GM23248 (cell line): ENCODE measurements at regions not wholly inside any gene's neighbourhood (a gene's known extent, or its start where the extent isn't known, plus 50 kb on each side); places are given as distances from the start of the nearest gene placed in this dataset.

ENCODE experiments used
- EZH2 ChIP-seq: fragments of 200-600 bp; sonication (generic); IDR thresholded peaks from 2 replicates; pipeline ENCODE4 v1.6.1; 2018; ENCODE audit warnings: antibody characterized with exemption, mild to moderate bottlenecking; ENCODE audit not compliant: insufficient read depth, poor library complexity, severe bottlenecking
- EZH2phosphoT487 ChIP-seq: fragments of 200-600 bp; sonication (generic); IDR thresholded peaks from 2 replicates; pipeline ENCODE4 v1.6.1; 2018; ENCODE audit warnings: antibody characterized with exemption, moderate library complexity, mild to moderate bottlenecking, low read depth; ENCODE audit not compliant: insufficient read depth

DNA sequence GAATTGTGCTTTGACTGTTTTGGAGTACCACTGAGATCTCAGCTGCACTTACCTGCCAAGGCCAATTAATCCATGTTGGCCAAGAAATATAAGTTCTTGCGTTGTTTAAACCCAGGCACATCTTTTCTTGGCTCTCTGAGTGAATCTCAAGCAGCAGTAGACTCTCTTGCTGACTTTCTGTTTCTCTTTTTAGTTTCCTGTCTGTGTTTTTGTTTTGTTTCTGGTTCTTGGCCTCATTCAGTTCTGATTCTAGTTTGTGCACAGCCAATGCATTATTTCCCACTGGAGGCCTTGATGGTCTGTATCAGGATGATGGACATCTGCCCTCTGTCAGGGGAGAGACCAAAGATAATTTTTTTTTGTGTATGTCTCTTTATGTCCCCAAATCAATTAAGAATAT lies 379.4 kb downstream of the CDH2 start:
- TF ChIP-seq EZH2phosphoT487, result no peak
- TF ChIP-seq EZH2, result no peak
